ENCODE measurements at regions not wholly inside any gene's neighbourhood (a gene's known extent, or its start where the extent isn't known, plus 50 kb on each side); places are given as distances from the start of the nearest gene placed in this dataset.
A peak's percentile ranks its signal among the peaks of the same experiment; 100 is the strongest.
"Not testable (repeated sequence)": the region's sequence is repeated elsewhere in the genome, so short reads cannot be mapped to it uniquely, and the experiment has no call there.

GRCh38 chr18:29360659-29361058 lies 1183.7 kb upstream of the CDH2 start:
- WGBS, 3 donors = 35 to 61% (median 52%) methylated on average over 4 of the region's 4 CpGs
- not testable (repeated sequence) for DNase-seq; H3K4me3 ChIP-seq (ENCODE audit: low read depth in 1 of 3, low read length in 3 of 3); H3K27me3 ChIP-seq (ENCODE audit: control insufficient read depth in 3 of 3, insufficient read depth in 3 of 3, low read length in 3 of 3); H3K4me1 ChIP-seq (ENCODE audit: control insufficient read depth in 3 of 3, insufficient read depth in 2 of 3, low read depth in 1 of 3, low read length in 2 of 3); H3K9me3 ChIP-seq (ENCODE audit: control insufficient read depth in 2 of 2, insufficient read depth in 1 of 2, low read depth in 1 of 2, low read length in 1 of 2); FAIRE-seq; H3K27ac ChIP-seq (ENCODE audit: low read depth in 1 of 3, low read length in 2 of 3); H3K36me3 ChIP-seq (ENCODE audit: control insufficient read depth in 3 of 3, insufficient read depth in 2 of 3, low read depth in 1 of 3, low read length in 3 of 3)

- not testable (repeated sequence) for H3K4me1 ChIP-seq (ENCODE audit: control insufficient read depth in 3 of 3, insufficient read depth in 2 of 3, low read depth in 1 of 3, low read length in 2 of 3); FAIRE-seq; H3K27ac ChIP-seq (ENCODE audit: low read depth in 1 of 3, low read length in 2 of 3); H3K27me3 ChIP-seq (ENCODE audit: control insufficient read depth in 3 of 3, insufficient read depth in 3 of 3, low read length in 3 of 3); H3K4me3 ChIP-seq (ENCODE audit: low read depth in 1 of 3, low read length in 3 of 3); H3K36me3 ChIP-seq (ENCODE audit: control insufficient read depth in 3 of 3, insufficient read depth in 2 of 3, low read depth in 1 of 3, low read length in 3 of 3); DNase-seq
- peaks cover 2 to 12% of the 10 kb centered on the region in 2 donors for H3K9me3 ChIP-seq (ENCODE audit: control insufficient read depth in 2 of 2, insufficient read depth in 1 of 2, low read depth in 1 of 2, low read length in 1 of 2)
Observed at GRCh38 chr18:29359222-29359621, 1182.3 kb upstream of the CDH2 start.

GRCh38 chr18:29351171-29351570 lies 1174.2 kb upstream of the CDH2 start:
- Histone ChIP-seq H3K27ac (ENCODE audit: low read depth in 1 of 3, low read length in 2 of 3) (no peak overlapping the region), H3K4me1 (ENCODE audit: control insufficient read depth in 3 of 3, insufficient read depth in 2 of 3, low read depth in 1 of 3, low read length in 2 of 3) (no peaks in the 10 kb centered on the region), H3K4me3 (ENCODE audit: low read depth in 1 of 3, low read length in 3 of 3) (no peak overlapping the region), H3K9me3 (ENCODE audit: control insufficient read depth in 2 of 2, insufficient read depth in 1 of 2, low read depth in 1 of 2, low read length in 1 of 2) (peaks cover 2 to 9% of the 10 kb centered on the region in 2 donors), H3K36me3 (ENCODE audit: control insufficient read depth in 3 of 3, insufficient read depth in 2 of 3, low read depth in 1 of 3, low read length in 3 of 3) (no peaks in the 10 kb centered on the region), H3K27me3 (ENCODE audit: control insufficient read depth in 3 of 3, insufficient read depth in 3 of 3, low read length in 3 of 3) (no peaks in the 10 kb centered on the region)
- 90 to 95% (median 95%) methylated on average over 1 of the region's 1 CpG for WGBS, 3 donors
- DNase-seq (no peak), FAIRE-seq (no peak)

DNA sequence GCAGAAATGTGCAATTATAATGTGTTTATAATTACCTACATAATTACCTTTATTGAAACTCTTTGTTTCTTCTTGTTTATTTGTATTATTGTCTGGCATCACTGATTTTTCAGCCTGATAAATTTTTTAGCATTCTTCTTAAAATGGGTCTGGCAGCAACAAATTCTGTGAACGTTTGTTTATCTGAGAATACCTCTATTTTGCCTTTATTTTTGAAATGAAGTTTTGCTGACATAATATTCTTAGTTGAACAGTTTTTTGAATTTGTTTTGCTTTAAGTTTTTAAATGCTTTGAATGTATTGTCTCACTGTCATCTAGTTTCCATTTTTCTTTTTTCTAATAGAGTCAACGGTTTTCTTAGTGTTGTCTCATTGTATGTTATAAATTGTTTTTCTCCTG lies 1152.0 kb upstream of the CDH2 start:
- WGBS, 3 donors = 53 to 76% (median 54%) methylated on average over 2 of the region's 2 CpGs
- Histone ChIP-seq H3K36me3 (ENCODE audit: control insufficient read depth in 3 of 3, insufficient read depth in 2 of 3, low read depth in 1 of 3, low read length in 3 of 3) (no peaks in the 10 kb centered on the region), H3K9me3 (ENCODE audit: control insufficient read depth in 2 of 2, insufficient read depth in 1 of 2, low read depth in 1 of 2, low read length in 1 of 2) (no peaks in the 10 kb centered on the region), H3K27me3 (ENCODE audit: control insufficient read depth in 3 of 3, insufficient read depth in 3 of 3, low read length in 3 of 3) (no peaks in the 10 kb centered on the region), H3K4me3 (ENCODE audit: low read depth in 1 of 3, low read length in 3 of 3) (no peak overlapping the region), H3K4me1 (ENCODE audit: control insufficient read depth in 3 of 3, insufficient read depth in 2 of 3, low read depth in 1 of 3, low read length in 2 of 3) (no peaks in the 10 kb centered on the region), H3K27ac (ENCODE audit: low read depth in 1 of 3, low read length in 2 of 3) (no peak overlapping the region)
- DNase-seq = no peak
- no peak for FAIRE-seq

DNA sequence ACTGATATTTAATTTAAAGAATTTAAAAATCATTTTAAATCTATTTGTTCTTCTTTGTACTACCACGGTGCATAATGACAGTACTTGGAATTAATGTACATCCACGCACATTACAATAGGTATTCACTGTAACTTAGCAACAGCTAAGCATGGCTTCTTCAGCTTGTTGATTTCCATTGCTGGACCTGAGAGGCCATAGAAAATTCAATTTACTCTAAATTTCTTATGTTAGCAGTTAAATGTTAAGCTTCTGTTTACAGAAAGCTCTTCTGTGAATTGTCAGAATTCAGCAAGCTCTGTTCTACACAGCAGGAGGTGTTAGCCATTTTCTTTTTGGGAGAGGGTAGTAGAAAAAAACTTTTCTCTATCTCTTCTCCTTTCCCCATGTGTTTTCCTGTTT lies 1149.3 kb upstream of the CDH2 start:
- no peak for DNase-seq
- Histone ChIP-seq H3K4me3 (ENCODE audit: low read depth in 1 of 3, low read length in 3 of 3) (no peak overlapping the region), H3K36me3 (ENCODE audit: control insufficient read depth in 3 of 3, insufficient read depth in 2 of 3, low read depth in 1 of 3, low read length in 3 of 3) (no peaks in the 10 kb centered on the region), H3K4me1 (ENCODE audit: control insufficient read depth in 3 of 3, insufficient read depth in 2 of 3, low read depth in 1 of 3, low read length in 2 of 3) (no peaks in the 10 kb centered on the region), H3K27me3 (ENCODE audit: control insufficient read depth in 3 of 3, insufficient read depth in 3 of 3, low read length in 3 of 3) (no peaks in the 10 kb centered on the region), H3K27ac (ENCODE audit: low read depth in 1 of 3, low read length in 2 of 3) (no peak overlapping the region), H3K9me3 (ENCODE audit: control insufficient read depth in 2 of 2, insufficient read depth in 1 of 2, low read depth in 1 of 2, low read length in 1 of 2) (no peaks in the 10 kb centered on the region)
- no peak for FAIRE-seq
- 44 to 64% (median 63%) methylated on average over 2 of the region's 2 CpGs for WGBS, 3 donors

- H3K4me1 ChIP-seq (ENCODE audit: control insufficient read depth in 3 of 3, insufficient read depth in 2 of 3, low read depth in 1 of 3, low read length in 2 of 3) = no peaks in the 10 kb centered on the region
- H3K27me3 ChIP-seq (ENCODE audit: control insufficient read depth in 3 of 3, insufficient read depth in 3 of 3, low read length in 3 of 3) = no peaks in the 10 kb centered on the region
- WGBS, 3 donors = 72 to 77% (median 77%) methylated on average over 1 of the region's 1 CpG
- no peaks in the 10 kb centered on the region for H3K36me3 ChIP-seq (ENCODE audit: control insufficient read depth in 3 of 3, insufficient read depth in 2 of 3, low read depth in 1 of 3, low read length in 3 of 3)
- FAIRE-seq (no peak), DNase-seq (no peak)
- no peak overlapping the region for H3K4me3 ChIP-seq (ENCODE audit: low read depth in 1 of 3, low read length in 3 of 3)
- no peaks in the 10 kb centered on the region for H3K9me3 ChIP-seq (ENCODE audit: control insufficient read depth in 2 of 2, insufficient read depth in 1 of 2, low read depth in 1 of 2, low read length in 1 of 2)
- no peak overlapping the region for H3K27ac ChIP-seq (ENCODE audit: low read depth in 1 of 3, low read length in 2 of 3)
Observed at GRCh38 chr18:29321561-29321960, 1144.6 kb upstream of the CDH2 start.

GRCh38 chr18:29313312-29313711 lies 1136.4 kb upstream of the CDH2 start:
- WGBS, 3 donors = 52 to 78% (median 73%) methylated on average over 1 of the region's 1 CpG
- no peak overlapping the region for H3K4me3 ChIP-seq (ENCODE audit: low read depth in 1 of 3, low read length in 3 of 3)
- FAIRE-seq (no peak), DNase-seq (no peak)
- no peaks in the 10 kb centered on the region for H3K27me3 ChIP-seq (ENCODE audit: control insufficient read depth in 3 of 3, insufficient read depth in 3 of 3, low read length in 3 of 3)
- no peaks in the 10 kb centered on the region for H3K4me1 ChIP-seq (ENCODE audit: control insufficient read depth in 3 of 3, insufficient read depth in 2 of 3, low read depth in 1 of 3, low read length in 2 of 3)
- no peak overlapping the region for H3K27ac ChIP-seq (ENCODE audit: low read depth in 1 of 3, low read length in 2 of 3)
- no peaks in the 10 kb centered on the region for H3K9me3 ChIP-seq (ENCODE audit: control insufficient read depth in 2 of 2, insufficient read depth in 1 of 2, low read depth in 1 of 2, low read length in 1 of 2)
- no peaks in the 10 kb centered on the region for H3K36me3 ChIP-seq (ENCODE audit: control insufficient read depth in 3 of 3, insufficient read depth in 2 of 3, low read depth in 1 of 3, low read length in 3 of 3)

DNA sequence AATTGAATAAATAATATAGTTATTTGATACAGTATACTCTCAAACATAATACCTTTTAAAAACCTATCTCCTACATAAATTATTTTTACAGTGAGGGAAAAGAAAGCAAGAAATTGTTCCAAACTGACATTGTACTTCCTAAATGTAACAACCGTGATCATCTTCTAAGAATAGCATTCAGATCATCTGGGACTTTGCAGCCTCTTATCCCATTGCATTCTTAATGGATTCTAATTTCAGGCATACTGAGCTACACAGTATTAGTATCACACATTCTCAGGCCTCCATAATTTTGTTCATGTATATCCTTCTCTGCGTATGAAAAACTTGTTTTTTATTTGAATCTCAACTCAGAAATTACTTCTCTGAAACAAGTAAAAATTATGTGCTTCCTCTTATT lies 1134.7 kb upstream of the CDH2 start:
- H3K4me3 ChIP-seq (ENCODE audit: low read depth in 1 of 3, low read length in 3 of 3) = no peak overlapping the region
- no peaks in the 10 kb centered on the region for H3K36me3 ChIP-seq (ENCODE audit: control insufficient read depth in 3 of 3, insufficient read depth in 2 of 3, low read depth in 1 of 3, low read length in 3 of 3)
- no peak for DNase-seq
- no peaks in the 10 kb centered on the region for H3K9me3 ChIP-seq (ENCODE audit: control insufficient read depth in 2 of 2, insufficient read depth in 1 of 2, low read depth in 1 of 2, low read length in 1 of 2)
- WGBS, 3 donors = 88 to 94% (median 88%) methylated on average over 2 of the region's 2 CpGs
- H3K27me3 ChIP-seq (ENCODE audit: control insufficient read depth in 3 of 3, insufficient read depth in 3 of 3, low read length in 3 of 3) = no peaks in the 10 kb centered on the region
- H3K4me1 ChIP-seq (ENCODE audit: control insufficient read depth in 3 of 3, insufficient read depth in 2 of 3, low read depth in 1 of 3, low read length in 2 of 3) = no peaks in the 10 kb centered on the region
- no peak for FAIRE-seq
- H3K27ac ChIP-seq (ENCODE audit: low read depth in 1 of 3, low read length in 2 of 3) = no peak overlapping the region

GRCh38 chr18:29309366-29309765 lies 1132.4 kb upstream of the CDH2 start:
- no peak for FAIRE-seq
- Histone ChIP-seq H3K9me3 (ENCODE audit: control insufficient read depth in 2 of 2, insufficient read depth in 1 of 2, low read depth in 1 of 2, low read length in 1 of 2) (no peaks in the 10 kb centered on the region), H3K27ac (ENCODE audit: low read depth in 1 of 3, low read length in 2 of 3) (no peak overlapping the region), H3K27me3 (ENCODE audit: control insufficient read depth in 3 of 3, insufficient read depth in 3 of 3, low read length in 3 of 3) (no peaks in the 10 kb centered on the region), H3K4me1 (ENCODE audit: control insufficient read depth in 3 of 3, insufficient read depth in 2 of 3, low read depth in 1 of 3, low read length in 2 of 3) (no peaks in the 10 kb centered on the region), H3K4me3 (ENCODE audit: low read depth in 1 of 3, low read length in 3 of 3) (no peak overlapping the region), H3K36me3 (ENCODE audit: control insufficient read depth in 3 of 3, insufficient read depth in 2 of 3, low read depth in 1 of 3, low read length in 3 of 3) (no peaks in the 10 kb centered on the region)
- peak; percentile 0 to 41 for DNase-seq
- WGBS, 3 donors = 29 to 67% (median 39%) methylated on average over 1 of the region's 1 CpG

All from small intestine (tissue), 7 donors.